Neural cell (in vitro differentiated cells): ENCODE measurements at regions not wholly inside any gene's neighbourhood (a gene's known extent, or its start where the extent isn't known, plus 50 kb on each side); places are given as distances from the start of the nearest gene placed in this dataset.

Experiments used
- H2AFZ ChIP-seq: fragments of 200-600, 300-800 bp; sonication (generic), shearing (Covaris generic); 2 replicates; pipeline ENCODE4 v1.6.0; 2014; ENCODE audit warnings: low read depth, mild to moderate bottlenecking, antibody characterized with exemption, low read length, moderate library complexity
- H3F3A ChIP-seq: fragments of 200-600 bp; shearing (Covaris generic); 2 replicates; pipeline ENCODE4 v1.6.1; 2016; ENCODE audit warnings: mild to moderate bottlenecking, moderate library complexity, mixed read lengths, antibody characterized with exemption, low read length; ENCODE audit not compliant: insufficient read depth, poor library complexity, severe bottlenecking
- H3K27ac ChIP-seq: fragments of 200-600, 300-800 bp; sonication (generic), shearing (Covaris generic); 2 replicates; pipeline ENCODE4 v1.5.1; 2014; ENCODE audit warnings: mild to moderate bottlenecking, low read length, moderate library complexity
- H3K27me3 ChIP-seq: fragments of 300-800, 200-600 bp; sonication (generic), shearing (Covaris generic); 2 replicates; pipeline ENCODE4 v1.6.0; 2014; ENCODE audit warnings: mild to moderate bottlenecking, low read depth, low read length, moderate library complexity; ENCODE audit not compliant: insufficient read depth
- H3K36me3 ChIP-seq: fragments of 300-800, 200-600 bp; sonication (generic), shearing (Covaris generic); 2 replicates; pipeline ENCODE4 v1.5.1; 2014; ENCODE audit warnings: mild to moderate bottlenecking, antibody characterized with exemption, low read length, moderate library complexity; ENCODE audit not compliant: insufficient read depth
- H3K4me2 ChIP-seq: fragments of 300-800, 200-600 bp; sonication (generic), shearing (Covaris generic); 2 replicates; pipeline ENCODE4 v1.6.0; 2014; ENCODE audit warnings: mild to moderate bottlenecking, low read length
- H3K4me3 ChIP-seq: fragments of 300-800, 200-600 bp; sonication (generic), shearing (Covaris generic); 2 replicates; pipeline ENCODE4 v1.5.1; 2014; ENCODE audit warnings: mild to moderate bottlenecking, low read length, moderate library complexity
- H3K79me2 ChIP-seq: fragments of 200-600 bp; shearing (Covaris generic); replicated peaks from 2 replicates; pipeline ENCODE4 v1.6.0; 2014; ENCODE audit warnings: mild to moderate bottlenecking, low read length, moderate library complexity; ENCODE audit not compliant: insufficient read depth
- H3K9ac ChIP-seq: fragments of 300-800, 200-600 bp; sonication (generic), shearing (Covaris generic); 2 replicates; pipeline ENCODE4 v1.6.1; 2016; ENCODE audit warnings: mild to moderate bottlenecking, low read length, mixed read lengths
- H3K9me2 ChIP-seq: fragments of 200-600 bp; shearing (Covaris generic); 2 replicates; pipeline ENCODE4 v1.6.1; 2016; ENCODE audit warnings: mild to moderate bottlenecking, low read length, mixed read lengths; ENCODE audit not compliant: insufficient read depth
- H3K9me3 ChIP-seq: fragments of 200-600, 300-800 bp; sonication (generic), shearing (Covaris generic); 2 replicates; pipeline ENCODE4 v1.6.1; 2016; ENCODE audit warnings: mild to moderate bottlenecking, mixed run types, low read length, moderate library complexity, mixed read lengths
- H4K20me1 ChIP-seq: fragments of 200-600 bp; shearing (Covaris generic); 2 replicates; pipeline ENCODE4 v1.6.1; 2016; ENCODE audit warnings: mild to moderate bottlenecking, mixed run types; ENCODE audit not compliant: insufficient read depth
- CTCF ChIP-seq: fragments of 450-650 bp; IDR thresholded peaks from 2 replicates; pipeline ENCODE4 v1.5.1; 2014; ENCODE audit warnings: antibody characterized with exemption, mild to moderate bottlenecking, moderate library complexity; ENCODE audit not compliant: poor library complexity, severe bottlenecking
- EP300 ChIP-seq: fragments of 450-650 bp; conservative IDR thresholded peaks from 2 replicates; pipeline ENCODE4 v1.6.1; 2014; ENCODE audit warnings: antibody characterized with exemption, mild to moderate bottlenecking, moderate library complexity; ENCODE audit not compliant: poor library complexity, severe bottlenecking
- EZH2 ChIP-seq: fragments of 200-600, 300-800 bp; shearing (Covaris generic), sonication (generic); IDR thresholded peaks from 2 replicates; pipeline ENCODE4 v1.6.1; 2014; ENCODE audit warnings: antibody characterized with exemption, low read length, borderline replicate concordance, mild to moderate bottlenecking; ENCODE audit not compliant: insufficient read depth, poor library complexity, severe bottlenecking
- MXI1 ChIP-seq: fragments of 450-650 bp; conservative IDR thresholded peaks from 2 replicates; pipeline ENCODE4 v1.6.1; 2014; ENCODE audit warnings: antibody characterized with exemption, mild to moderate bottlenecking; ENCODE audit not compliant: poor library complexity, severe bottlenecking
- POLR2AphosphoS5 ChIP-seq: IDR thresholded peaks from 2 replicates; pipeline ENCODE4 v1.6.1; 2012
- RAD21 ChIP-seq: fragments of 450-650 bp; conservative IDR thresholded peaks from 2 replicates; pipeline ENCODE4 v1.6.1; 2014; ENCODE audit warnings: antibody characterized with exemption, mild to moderate bottlenecking, moderate library complexity
- REST ChIP-seq: IDR thresholded peaks from 2 replicates; pipeline ENCODE4 v1.6.1; 2012; ENCODE audit warnings: borderline replicate concordance
- SMC3 ChIP-seq: fragments of 450-650 bp; conservative IDR thresholded peaks from 2 replicates; pipeline ENCODE4 v1.6.1; 2014; ENCODE audit warnings: antibody characterized with exemption, mild to moderate bottlenecking, moderate library complexity; ENCODE audit not compliant: poor library complexity
- TAF1 ChIP-seq: IDR thresholded peaks from 2 replicates; pipeline ENCODE4 v1.6.1; 2012; ENCODE audit warnings: low read depth

DNA sequence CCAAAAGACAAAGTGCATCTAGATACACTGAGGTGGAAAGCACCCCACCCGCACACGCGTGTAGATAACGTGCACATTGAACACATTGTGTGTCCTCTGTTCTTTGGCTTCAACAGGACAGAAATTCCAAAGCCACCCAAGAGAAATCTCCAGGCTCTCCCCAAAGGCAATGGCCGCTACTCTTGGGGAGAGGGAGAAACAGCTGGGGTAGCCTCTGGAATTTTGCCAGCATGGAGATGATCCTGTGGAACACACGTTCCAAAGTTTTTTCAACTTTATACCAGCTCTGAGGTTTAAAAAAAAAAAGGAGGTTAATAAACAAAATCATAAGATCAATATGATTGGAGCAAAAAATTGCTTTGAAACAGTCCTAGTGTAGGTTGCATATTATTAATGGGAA, 63.0 kb upstream of the CD82 start:
- TF ChIP-seq POLR2AphosphoS5 (no peak), RAD21 (no peak), SMC3 (no peak), EP300 (no peak), MXI1 (no peak), CTCF (no peak), TAF1 (no peak), REST (no peak), EZH2 (no peak)
- Histone ChIP-seq H3K4me3 (no peak overlapping the region), H2AFZ (no peak overlapping the region), H3K79me2 (no peaks in the 10 kb centered on the region), H3K4me2 (no peak overlapping the region), H3K27ac (no peak overlapping the region), H3K9me3 (no peaks in the 10 kb centered on the region), H3K9ac (no peak overlapping the region), H3K9me2 (no peaks in the 10 kb centered on the region), H3F3A (no peaks in the 10 kb centered on the region), H4K20me1 (no peaks in the 10 kb centered on the region), H3K27me3 (no peaks in the 10 kb centered on the region), H3K36me3 (no peaks in the 10 kb centered on the region)

DNA sequence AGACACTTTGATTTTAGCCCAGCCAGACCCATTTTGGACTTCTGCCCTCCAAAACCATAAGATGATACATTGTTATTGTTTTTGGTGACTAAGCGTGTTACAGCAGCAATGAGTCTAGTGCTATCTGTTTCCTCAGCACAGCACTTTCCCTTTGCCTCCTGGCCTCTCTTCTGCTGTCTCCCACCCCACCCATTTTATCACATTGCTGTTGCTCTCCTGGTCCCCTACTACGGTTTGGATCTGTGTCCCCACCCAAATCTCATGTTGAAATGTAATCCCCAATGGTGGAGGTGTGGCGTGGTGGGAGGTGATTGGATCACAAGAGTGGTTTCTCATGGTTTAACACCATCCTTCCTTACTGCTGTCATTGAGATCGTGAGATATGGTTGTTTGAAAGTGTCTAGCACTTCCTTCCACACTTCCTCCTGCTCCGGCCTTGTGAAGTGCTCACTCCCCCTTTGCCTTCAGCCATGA, 59.8 kb upstream of the CD82 start:
- Histone ChIP-seq H3K4me2 (no peak overlapping the region), H3K9ac (no peak overlapping the region), H4K20me1 (no peaks in the 10 kb centered on the region), H3K27ac (no peak overlapping the region), H3K27me3 (no peaks in the 10 kb centered on the region), H3F3A (no peaks in the 10 kb centered on the region), H3K9me2 (no peaks in the 10 kb centered on the region), H3K4me3 (no peak overlapping the region), H2AFZ (no peak overlapping the region), H3K36me3 (no peaks in the 10 kb centered on the region), H3K79me2 (no peaks in the 10 kb centered on the region), H3K9me3 (no peaks in the 10 kb centered on the region)
- TF ChIP-seq SMC3 (no peak), EP300 (no peak), POLR2AphosphoS5 (no peak), RAD21 (no peak), CTCF (no peak), MXI1 (no peak), TAF1 (no peak), REST (no peak), EZH2 (no peak)
